Stomach (tissue), 8 donors: ENCODE measurements at regions not wholly inside any gene's neighbourhood (a gene's known extent, or its start where the extent isn't known, plus 50 kb on each side); places are given as distances from the start of the nearest gene placed in this dataset.

Experiments used
- DNase-seq, 2 donors: peaks; one replicate each; pipeline versions ENCODE4 v3.0.0 to v3.0.0-alpha.2; 2013 to 2019
- H3K27ac ChIP-seq, 5 donors: fragments of 200-600 bp in 4 of 5; sonication (generic) in 4 of 5; one replicate each; pipeline ENCODE4 v1.5.1; 2013 to 2019; ENCODE audit warnings: mild to moderate bottlenecking in 1 of 5, moderate library complexity in 1 of 5
- H3K27me3 ChIP-seq, 3 donors: fragments of 200-600 bp; sonication (generic); one replicate each; pipeline ENCODE4 v1.5.1; 2017 to 2019; ENCODE audit warnings: mixed run types in 1 of 3
- H3K36me3 ChIP-seq, 4 donors: fragments of 200-600 bp; sonication (generic); 1 replicate in 3 of 4; 2 replicates in 1 of 4; pipeline ENCODE4 v1.5.1; 2016 to 2019
- H3K4me1 ChIP-seq, 4 donors: fragments of 200-600 bp; sonication (generic); one replicate each; pipeline ENCODE4 v1.5.1; 2016 to 2019
- H3K4me3 ChIP-seq, 4 donors: fragments of 200-600 bp; sonication (generic) in 3 of 4; one replicate each; pipeline ENCODE4 v1.5.1; 2016 to 2019; ENCODE audit warnings: mild to moderate bottlenecking in 1 of 4
- H3K9me3 ChIP-seq, 4 donors: fragments of 200-600 bp; sonication (generic); one replicate each; pipeline ENCODE4 v1.5.1; 2016 to 2019
- CTCF ChIP-seq, 7 experiments: fragments of 450-650 bp in 4 of 7; fragments of 200-600 bp in 3 of 7; sonication (generic) in 3 of 7; IDR thresholded peaks; one replicate each; pipeline ENCODE4 v1.5.1; 2016 to 2019; ENCODE audit warnings: antibody characterized with exemption in 7 of 7, control low read depth in 2 of 7, mild to moderate bottlenecking in 1 of 7
- EP300 ChIP-seq: sonication (generic); formaldehyde crosslinking; IDR thresholded peaks from one replicate; pipeline ENCODE4 v1.6.1; 2017; ENCODE audit warnings: antibody characterized with exemption
- POLR2A ChIP-seq, 4 donors: fragments of 450-650 bp; IDR thresholded peaks; one replicate each; pipeline ENCODE4 v1.6.1; 2016; ENCODE audit warnings: antibody characterized with exemption in 4 of 4, control low read depth in 2 of 4, mild to moderate bottlenecking in 1 of 4, moderate library complexity in 1 of 4
- POLR2AphosphoS5 ChIP-seq, 3 donors: sonication (generic); formaldehyde crosslinking; IDR thresholded peaks; one replicate each; pipeline ENCODE4 v1.6.1; 2016; ENCODE audit warnings: antibody characterized with exemption in 3 of 3
- WGBS, 5 donors: extraction: QIAGEN DNeasy Blood & Tissue Kit in 3 of 5; methylation state at CpG; one replicate each; pipeline versions ENCODE4 v1.1.5 to v1.1.7; 2013 to 2018; 5-methylcytosine and 5-hydroxymethylcytosine counted together
- intact Hi-C: fragments of 100-400 bp; cut with DNase I; formaldehyde crosslinking; loops from one replicate; pipeline ENCODE4 v1.15.1; 2023; ENCODE audit warnings: low total_unique reads
- donor health status: healthy with polysubstance abuse.
- donor health status: Bipolar disorder and iron deficiency.
- donor health status: healthy.

DNA sequence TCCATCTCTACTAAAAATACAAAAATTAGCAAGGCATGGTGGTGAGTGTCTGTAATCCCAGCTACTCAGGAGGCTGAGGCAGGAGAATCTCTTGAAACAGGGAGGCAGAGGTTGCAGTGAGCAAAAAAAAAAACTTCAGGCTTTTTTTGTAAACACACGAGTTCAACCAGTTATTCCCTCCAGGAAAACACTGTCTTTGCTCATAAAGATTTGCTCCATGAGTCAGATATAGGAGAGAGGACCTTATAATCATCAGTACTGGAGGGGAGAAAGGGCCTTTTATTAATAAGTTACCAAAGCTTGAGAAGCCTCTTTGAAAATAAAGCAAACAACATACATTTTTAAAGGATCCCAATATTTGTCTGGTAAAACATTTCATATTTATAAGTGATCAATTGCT, 110.7 kb downstream of the EFNB2 start:
- no peaks in the 10 kb centered on the region for H3K4me1 ChIP-seq
- no peak for DNase-seq
- H3K27me3 ChIP-seq, result no peaks in the 10 kb centered on the region
- TF ChIP-seq EP300 (no peak), CTCF (IDR thresholded peaks at IDR 0.05) (no peak), POLR2AphosphoS5 (IDR thresholded peaks at IDR 0.05) (no peak), POLR2A (IDR thresholded peaks at IDR 0.05) (no peak)
- intact Hi-C loops, result no loop called here
- H3K27ac ChIP-seq, result no peak overlapping the region
- H3K9me3 ChIP-seq, result no peaks in the 10 kb centered on the region
- no peaks in the 10 kb centered on the region for H3K36me3 ChIP-seq
- no peak overlapping the region for H3K4me3 ChIP-seq
- 13 to 73% (median 44%) methylated on average over 1 of the region's 1 CpG for WGBS, 5 donors

GRCh38 chr13:106423530-106423929, 111.9 kb downstream of the EFNB2 start:
- Histone ChIP-seq H3K9me3 (no peaks in the 10 kb centered on the region), H3K27me3 (no peaks in the 10 kb centered on the region), H3K27ac (no peak overlapping the region), H3K4me1 (no peaks in the 10 kb centered on the region), H3K4me3 (no peak overlapping the region), H3K36me3 (no peaks in the 10 kb centered on the region)
- intact Hi-C loops, result no loop called here
- WGBS, 5 donors, result 75 to 87% (median 78%) methylated on average over 7 of the region's 7 CpGs
- DNase-seq, result peak in 1 of 2 donors; percentile 21
- TF ChIP-seq CTCF (IDR thresholded peaks at IDR 0.05) (no peak), EP300 (no peak), POLR2A (IDR thresholded peaks at IDR 0.05) (no peak), POLR2AphosphoS5 (IDR thresholded peaks at IDR 0.05) (no peak)

GRCh38 chr13:106418556-106418955, 116.9 kb downstream of the EFNB2 start:
- TF ChIP-seq POLR2AphosphoS5 (IDR thresholded peaks at IDR 0.05), result no peak
- no peak for TF ChIP-seq EP300
- no peak for TF ChIP-seq POLR2A (IDR thresholded peaks at IDR 0.05)
- TF ChIP-seq CTCF (IDR thresholded peaks at IDR 0.05), result no peak
- Histone ChIP-seq H3K36me3 (no peaks in the 10 kb centered on the region), H3K27me3 (no peaks in the 10 kb centered on the region), H3K27ac (no peak overlapping the region), H3K4me1 (no peaks in the 10 kb centered on the region), H3K4me3 (no peak overlapping the region), H3K9me3 (no peaks in the 10 kb centered on the region)
- DNase-seq, result peak in 1 of 2 donors; percentile 28
- 46 to 54% (median 49%) methylated on average over 4 of the region's 4 CpGs for WGBS, 5 donors
- intact Hi-C loops, result no loop called here

DNA sequence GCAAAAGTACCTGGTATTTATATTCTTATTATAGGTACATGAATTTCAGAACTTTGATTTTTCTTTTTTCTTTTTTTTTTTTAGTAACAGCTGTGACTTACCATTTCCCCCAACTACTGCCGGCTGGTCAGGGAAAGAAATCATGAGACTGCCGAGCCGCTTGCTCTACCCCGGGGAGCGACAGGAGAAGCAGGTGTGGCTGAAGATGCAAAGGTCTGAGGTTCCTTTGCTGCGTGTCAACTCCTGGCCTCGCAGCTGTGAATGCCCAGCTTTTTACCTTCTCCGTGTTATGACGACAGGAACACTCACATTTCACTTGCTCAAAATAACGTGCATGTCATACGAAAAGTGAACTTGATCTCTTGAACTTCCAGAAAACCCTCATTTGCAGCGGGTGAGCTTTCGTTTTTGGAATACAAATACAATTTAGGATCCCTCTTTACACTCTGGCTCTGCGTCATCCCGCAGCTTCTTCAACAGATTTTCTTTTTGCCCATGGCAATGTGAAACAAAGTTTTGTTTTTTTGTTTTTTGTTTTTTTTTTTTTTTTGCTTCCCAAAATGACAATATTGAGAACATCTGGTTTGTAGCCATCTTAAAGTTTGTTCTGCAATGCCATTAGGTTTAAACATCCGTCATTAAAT, 117.9 kb downstream of the EFNB2 start:
- H3K9me3 ChIP-seq, result no peaks in the 10 kb centered on the region
- H3K4me1 ChIP-seq, result no peaks in the 10 kb centered on the region
- 64 to 81% (median 73%) methylated on average over 16 of the region's 16 CpGs for WGBS, 5 donors
- no peak for DNase-seq
- no peaks in the 10 kb centered on the region for H3K27me3 ChIP-seq
- H3K27ac ChIP-seq, result no peak overlapping the region
- intact Hi-C loops, result no loop called here
- no peak for TF ChIP-seq POLR2AphosphoS5 (IDR thresholded peaks at IDR 0.05)
- no peak for TF ChIP-seq EP300
- no peak for TF ChIP-seq CTCF (IDR thresholded peaks at IDR 0.05)
- no peak for TF ChIP-seq POLR2A (IDR thresholded peaks at IDR 0.05)
- no peak overlapping the region for H3K4me3 ChIP-seq
- H3K36me3 ChIP-seq, result no peaks in the 10 kb centered on the region
